ENCODE measurements at regions not wholly inside any gene's neighbourhood (a gene's known extent, or its start where the extent isn't known, plus 50 kb on each side); places are given as distances from the start of the nearest gene placed in this dataset.
"Not testable (repeated sequence)": the region's sequence is repeated elsewhere in the genome, so short reads cannot be mapped to it uniquely, and the experiment has no call there.

- not testable (repeated sequence) for H3K4me2 ChIP-seq (ENCODE audit: insufficient read depth, low read length, poor library complexity, severe bottlenecking); H3K18ac ChIP-seq (ENCODE audit: low read length); H3K9ac ChIP-seq (ENCODE audit: low read depth, low read length, poor library complexity); H2AFZ ChIP-seq (ENCODE audit: low read length); H2BK120ac ChIP-seq (ENCODE audit: low read depth, low read length); H4K91ac ChIP-seq (ENCODE audit: low read depth, low read length, poor library complexity); H3K4ac ChIP-seq (ENCODE audit: low read length); H3K23ac ChIP-seq (ENCODE audit: low read depth, low read length, poor library complexity); H3K4me3 ChIP-seq (ENCODE audit: low read length in 2 of 2); H3K79me1 ChIP-seq (ENCODE audit: low read depth, low read length); H3K9me3 ChIP-seq (replicated peaks in 1 of 2; ENCODE audit: control insufficient read depth in 2 of 2, insufficient read depth in 1 of 2, low read depth in 1 of 2, low read length in 2 of 2); H2BK5ac ChIP-seq (ENCODE audit: low read length); H2AK5ac ChIP-seq (ENCODE audit: low read depth, low read length); H3K27ac ChIP-seq (replicated peaks; ENCODE audit: low read length); H3K36me3 ChIP-seq (replicated peaks in 1 of 2; ENCODE audit: control insufficient read depth in 2 of 2, insufficient read depth in 2 of 2, low read length in 2 of 2); H3K27me3 ChIP-seq (ENCODE audit: control insufficient read depth in 3 of 3, insufficient read depth in 3 of 3, low read depth in 1 of 3, low read length in 3 of 3); H4K8ac ChIP-seq (ENCODE audit: low read depth, low read length); H2BK15ac ChIP-seq (ENCODE audit: low read length); H2BK12ac ChIP-seq (ENCODE audit: low read length); DNase-seq (ENCODE audit: low spot score); H3K4me1 ChIP-seq (ENCODE audit: control insufficient read depth in 2 of 2, insufficient read depth in 1 of 2, low read depth in 1 of 2, low read length in 2 of 2); H3K14ac ChIP-seq (ENCODE audit: low read length)
- WGBS, 2 donors (ENCODE audit: extremely low coverage in 2 of 2, insufficient read length in 2 of 2, insufficient replicate concordance in 1 of 2): no CpG with 5 or more reads among the region's 8 CpGs
These were observed 55.0 kb downstream of the OR11H1 start for GRCh38 chr22:15583007-15583406.

- H2AK5ac ChIP-seq (ENCODE audit: low read depth, low read length); H3K4me3 ChIP-seq (ENCODE audit: low read length in 2 of 2); H3K4me1 ChIP-seq (ENCODE audit: control insufficient read depth in 2 of 2, insufficient read depth in 1 of 2, low read depth in 1 of 2, low read length in 2 of 2); H2AFZ ChIP-seq (ENCODE audit: low read length); H3K18ac ChIP-seq (ENCODE audit: low read length); H3K4ac ChIP-seq (ENCODE audit: low read length); H3K9me3 ChIP-seq (replicated peaks in 1 of 2; ENCODE audit: control insufficient read depth in 2 of 2, insufficient read depth in 1 of 2, low read depth in 1 of 2, low read length in 2 of 2); H3K27me3 ChIP-seq (ENCODE audit: control insufficient read depth in 3 of 3, insufficient read depth in 3 of 3, low read depth in 1 of 3, low read length in 3 of 3); H4K91ac ChIP-seq (ENCODE audit: low read depth, low read length, poor library complexity); H3K36me3 ChIP-seq (replicated peaks in 1 of 2; ENCODE audit: control insufficient read depth in 2 of 2, insufficient read depth in 2 of 2, low read length in 2 of 2); H2BK5ac ChIP-seq (ENCODE audit: low read length); H3K27ac ChIP-seq (replicated peaks; ENCODE audit: low read length); H2BK120ac ChIP-seq (ENCODE audit: low read depth, low read length); DNase-seq (ENCODE audit: low spot score); H3K4me2 ChIP-seq (ENCODE audit: insufficient read depth, low read length, poor library complexity, severe bottlenecking); H3K14ac ChIP-seq (ENCODE audit: low read length); H3K9ac ChIP-seq (ENCODE audit: low read depth, low read length, poor library complexity); H2BK12ac ChIP-seq (ENCODE audit: low read length); H3K79me1 ChIP-seq (ENCODE audit: low read depth, low read length); H3K23ac ChIP-seq (ENCODE audit: low read depth, low read length, poor library complexity); H4K8ac ChIP-seq (ENCODE audit: low read depth, low read length); H2BK15ac ChIP-seq (ENCODE audit: low read length): not testable (repeated sequence)
- WGBS, 2 donors (ENCODE audit: extremely low coverage in 2 of 2, insufficient read length in 2 of 2, insufficient replicate concordance in 1 of 2): no CpG with 5 or more reads among the region's 4 CpGs
These were observed 74.2 kb downstream of the OR11H1 start for GRCh38 chr22:15602199-15602598.

DNA sequence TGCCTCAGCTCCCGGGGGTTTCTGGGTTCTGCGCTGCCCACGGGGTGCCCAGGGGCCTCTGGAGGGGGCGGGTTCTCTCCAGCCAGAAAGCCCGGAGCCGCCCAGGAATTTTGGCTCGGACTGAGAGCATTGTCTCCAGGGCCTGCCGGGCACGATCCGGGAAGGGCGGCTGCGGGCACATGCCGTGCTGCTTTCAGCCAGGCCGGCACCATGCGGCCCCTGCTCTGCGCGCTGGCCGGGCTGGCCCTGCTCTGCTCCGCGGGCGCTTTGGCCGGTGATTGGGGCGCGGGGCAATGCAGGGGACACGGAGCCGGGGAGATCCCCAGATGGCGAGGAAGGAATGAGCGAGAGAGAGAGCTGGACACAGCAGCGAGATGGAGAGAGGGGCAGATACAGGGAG, 75.1 kb downstream of the OR11H1 start:
- not testable (repeated sequence) for H2BK120ac ChIP-seq (ENCODE audit: low read depth, low read length); H3K4me3 ChIP-seq (ENCODE audit: low read length in 2 of 2); H3K23ac ChIP-seq (ENCODE audit: low read depth, low read length, poor library complexity); H4K91ac ChIP-seq (ENCODE audit: low read depth, low read length, poor library complexity); H3K27ac ChIP-seq (replicated peaks; ENCODE audit: low read length); H3K27me3 ChIP-seq (ENCODE audit: control insufficient read depth in 3 of 3, insufficient read depth in 3 of 3, low read depth in 1 of 3, low read length in 3 of 3); H2AK5ac ChIP-seq (ENCODE audit: low read depth, low read length); H3K4ac ChIP-seq (ENCODE audit: low read length); H3K9me3 ChIP-seq (replicated peaks in 1 of 2; ENCODE audit: control insufficient read depth in 2 of 2, insufficient read depth in 1 of 2, low read depth in 1 of 2, low read length in 2 of 2); H3K18ac ChIP-seq (ENCODE audit: low read length); H3K36me3 ChIP-seq (replicated peaks in 1 of 2; ENCODE audit: control insufficient read depth in 2 of 2, insufficient read depth in 2 of 2, low read length in 2 of 2); H2BK15ac ChIP-seq (ENCODE audit: low read length); DNase-seq (ENCODE audit: low spot score); H2BK5ac ChIP-seq (ENCODE audit: low read length); H3K79me1 ChIP-seq (ENCODE audit: low read depth, low read length); H2BK12ac ChIP-seq (ENCODE audit: low read length); H3K4me2 ChIP-seq (ENCODE audit: insufficient read depth, low read length, poor library complexity, severe bottlenecking); H4K8ac ChIP-seq (ENCODE audit: low read depth, low read length); H3K4me1 ChIP-seq (ENCODE audit: control insufficient read depth in 2 of 2, insufficient read depth in 1 of 2, low read depth in 1 of 2, low read length in 2 of 2); H3K9ac ChIP-seq (ENCODE audit: low read depth, low read length, poor library complexity); H3K14ac ChIP-seq (ENCODE audit: low read length); H2AFZ ChIP-seq (ENCODE audit: low read length)
- no CpG with 5 or more reads among the region's 29 CpGs for WGBS, 2 donors (ENCODE audit: extremely low coverage in 2 of 2, insufficient read length in 2 of 2, insufficient replicate concordance in 1 of 2)

- no CpG with 5 or more reads among the region's 7 CpGs for WGBS, 2 donors (ENCODE audit: extremely low coverage in 2 of 2, insufficient read length in 2 of 2, insufficient replicate concordance in 1 of 2)
- not testable (repeated sequence) for H2BK15ac ChIP-seq (ENCODE audit: low read length); H3K27ac ChIP-seq (replicated peaks; ENCODE audit: low read length); DNase-seq (ENCODE audit: low spot score); H3K79me1 ChIP-seq (ENCODE audit: low read depth, low read length); H3K27me3 ChIP-seq (ENCODE audit: control insufficient read depth in 3 of 3, insufficient read depth in 3 of 3, low read depth in 1 of 3, low read length in 3 of 3); H3K4me1 ChIP-seq (ENCODE audit: control insufficient read depth in 2 of 2, insufficient read depth in 1 of 2, low read depth in 1 of 2, low read length in 2 of 2); H2BK12ac ChIP-seq (ENCODE audit: low read length); H2BK5ac ChIP-seq (ENCODE audit: low read length); H3K9me3 ChIP-seq (replicated peaks in 1 of 2; ENCODE audit: control insufficient read depth in 2 of 2, insufficient read depth in 1 of 2, low read depth in 1 of 2, low read length in 2 of 2); H3K9ac ChIP-seq (ENCODE audit: low read depth, low read length, poor library complexity); H4K91ac ChIP-seq (ENCODE audit: low read depth, low read length, poor library complexity); H4K8ac ChIP-seq (ENCODE audit: low read depth, low read length); H2AK5ac ChIP-seq (ENCODE audit: low read depth, low read length); H3K18ac ChIP-seq (ENCODE audit: low read length); H3K4ac ChIP-seq (ENCODE audit: low read length); H3K14ac ChIP-seq (ENCODE audit: low read length); H2AFZ ChIP-seq (ENCODE audit: low read length); H3K4me2 ChIP-seq (ENCODE audit: insufficient read depth, low read length, poor library complexity, severe bottlenecking); H3K23ac ChIP-seq (ENCODE audit: low read depth, low read length, poor library complexity); H3K36me3 ChIP-seq (replicated peaks in 1 of 2; ENCODE audit: control insufficient read depth in 2 of 2, insufficient read depth in 2 of 2, low read length in 2 of 2); H2BK120ac ChIP-seq (ENCODE audit: low read depth, low read length); H3K4me3 ChIP-seq (ENCODE audit: low read length in 2 of 2)
These were observed 76.2 kb downstream of the OR11H1 start for GRCh38 chr22:15604176-15604575.
